ENCODE measurements at regions not wholly inside any gene's neighbourhood (a gene's known extent, or its start where the extent isn't known, plus 50 kb on each side); places are given as distances from the start of the nearest gene placed in this dataset.

DNA sequence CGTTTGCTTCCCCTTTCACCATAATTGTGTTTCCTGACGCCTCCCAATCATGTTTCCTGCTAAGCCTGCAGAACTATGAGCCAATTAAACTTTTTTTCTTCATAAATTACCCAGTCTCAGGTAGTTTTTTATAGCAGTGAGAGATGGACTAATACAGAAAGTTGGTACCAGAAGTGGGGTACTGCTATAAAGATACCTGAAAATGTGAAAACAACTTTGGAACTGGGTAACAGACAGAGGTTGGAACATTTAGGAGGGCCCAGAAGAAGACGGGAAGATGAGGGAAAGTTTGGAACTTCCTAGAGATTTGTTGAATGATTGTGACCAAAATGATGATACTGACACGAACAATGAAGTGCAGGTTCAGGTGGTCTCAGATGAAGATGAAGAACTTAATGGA, 1058.6 kb upstream of the CITED2 start:
- TF ChIP-seq, protein P1, sequence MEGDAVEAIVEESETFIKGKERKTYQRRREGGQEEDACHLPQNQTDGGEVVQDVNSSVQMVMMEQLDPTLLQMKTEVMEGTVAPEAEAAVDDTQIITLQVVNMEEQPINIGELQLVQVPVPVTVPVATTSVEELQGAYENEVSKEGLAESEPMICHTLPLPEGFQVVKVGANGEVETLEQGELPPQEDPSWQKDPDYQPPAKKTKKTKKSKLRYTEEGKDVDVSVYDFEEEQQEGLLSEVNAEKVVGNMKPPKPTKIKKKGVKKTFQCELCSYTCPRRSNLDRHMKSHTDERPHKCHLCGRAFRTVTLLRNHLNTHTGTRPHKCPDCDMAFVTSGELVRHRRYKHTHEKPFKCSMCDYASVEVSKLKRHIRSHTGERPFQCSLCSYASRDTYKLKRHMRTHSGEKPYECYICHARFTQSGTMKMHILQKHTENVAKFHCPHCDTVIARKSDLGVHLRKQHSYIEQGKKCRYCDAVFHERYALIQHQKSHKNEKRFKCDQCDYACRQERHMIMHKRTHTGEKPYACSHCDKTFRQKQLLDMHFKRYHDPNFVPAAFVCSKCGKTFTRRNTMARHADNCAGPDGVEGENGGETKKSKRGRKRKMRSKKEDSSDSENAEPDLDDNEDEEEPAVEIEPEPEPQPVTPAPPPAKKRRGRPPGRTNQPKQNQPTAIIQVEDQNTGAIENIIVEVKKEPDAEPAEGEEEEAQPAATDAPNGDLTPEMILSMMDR (IDR thresholded peaks at IDR 0.05; ENCODE audit: insufficient read depth in 1 of 2, low read depth in 1 of 2, low read length in 1 of 2, severe bottlenecking in 1 of 2, unreplicated experiment in 1 of 2), result no peak
- H3K4me1 Mint-ChIP-seq (ENCODE audit: low read depth, unreplicated experiment), result no peaks in the 10 kb centered on the region

DNA sequence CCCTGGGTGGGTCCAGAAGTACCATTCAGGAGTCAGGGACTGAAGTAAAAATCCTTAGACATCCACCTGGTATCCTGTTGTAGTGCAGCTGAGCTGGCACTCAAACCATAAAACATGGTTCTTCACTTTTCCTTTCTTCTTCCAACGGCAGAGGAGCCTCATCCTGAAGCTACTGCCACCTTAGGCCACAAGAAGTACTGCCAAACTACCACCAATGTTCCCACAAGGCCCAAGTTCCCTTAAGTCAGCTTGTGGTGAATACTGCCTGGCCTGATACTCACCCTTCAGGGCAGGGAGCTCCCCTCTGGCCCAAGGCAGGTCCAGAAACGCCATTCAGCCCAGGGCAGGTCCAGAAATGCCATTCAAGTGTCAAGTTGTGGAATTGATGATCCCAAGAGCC, 1053.4 kb upstream of the CITED2 start:
- ChIA-PET POLR2A (no interaction called here), CTCF (no interaction called here)
- no peaks in the 10 kb centered on the region for H3K36me3 Mint-ChIP-seq (ENCODE audit: insufficient read depth, unreplicated experiment)
- no peaks in the 10 kb centered on the region for H3K4me1 ChIP-seq
- H3K4me1 Mint-ChIP-seq (ENCODE audit: low read depth, unreplicated experiment), result no peaks in the 10 kb centered on the region
- no peak overlapping the region for H3K4me3 Mint-ChIP-seq (ENCODE audit: unreplicated experiment)
- peaks cover 10% of the 10 kb centered on the region for H3K9me3 Mint-ChIP-seq (ENCODE audit: unreplicated experiment)
- H3K27me3 ChIP-seq (replicated peaks; ENCODE audit: control insufficient read depth, insufficient read depth, low read length), result no peaks in the 10 kb centered on the region
- TF ChIP-seq, protein P1 (IDR thresholded peaks at IDR 0.05; ENCODE audit: insufficient read depth in 1 of 2, low read depth in 1 of 2, low read length in 1 of 2, severe bottlenecking in 1 of 2, unreplicated experiment in 1 of 2), result no peak
- no peak overlapping the region for H3K4me3 ChIP-seq (ENCODE audit: low read depth, low read length)
- H3K36me3 ChIP-seq (ENCODE audit: control insufficient read depth, insufficient read depth, low read length), result no peaks in the 10 kb centered on the region
- no TSS peak for BruUV-seq (replicated peaks)
- intact Hi-C loops (cut with micrococcal nuclease; ENCODE audit: unreplicated experiment), result no loop called here
- H3K9me3 ChIP-seq, result no peaks in the 10 kb centered on the region; the same call in 1 of the 2 replicates
- DNase-seq, result peak in 1 of 2 experiments; percentile 8
- H3K27ac Mint-ChIP-seq (ENCODE audit: unreplicated experiment), result no peak overlapping the region
- H3K27me3 Mint-ChIP-seq (ENCODE audit: insufficient read depth, unreplicated experiment), result no peaks in the 10 kb centered on the region

More for the DNA sequence above, 1058.6 kb upstream of the CITED2 start:
- peaks cover 4% of the 10 kb centered on the region; the same call in 1 of the 2 replicates for H3K9me3 ChIP-seq
- Mint-ChIP-seq H3K36me3 (ENCODE audit: insufficient read depth, unreplicated experiment) (no peaks in the 10 kb centered on the region), H3K27me3 (ENCODE audit: insufficient read depth, unreplicated experiment) (no peaks in the 10 kb centered on the region), H3K4me3 (ENCODE audit: unreplicated experiment) (no peak overlapping the region), H3K27ac (ENCODE audit: unreplicated experiment) (no peak overlapping the region), H3K9me3 (ENCODE audit: unreplicated experiment) (peaks cover 41% of the 10 kb centered on the region)
- no peak for DNase-seq
- H3K4me3 ChIP-seq (ENCODE audit: low read depth, low read length), result no peak overlapping the region
- CTCF ChIA-PET, result no interaction called here
- no peaks in the 10 kb centered on the region for H3K36me3 ChIP-seq (ENCODE audit: control insufficient read depth, insufficient read depth, low read length)
- no TSS peak for BruUV-seq (replicated peaks)
- intact Hi-C loops (cut with micrococcal nuclease; ENCODE audit: unreplicated experiment), result no loop called here
- POLR2A ChIA-PET, result no interaction called here
- H3K27me3 ChIP-seq (replicated peaks; ENCODE audit: control insufficient read depth, insufficient read depth, low read length), result no peaks in the 10 kb centered on the region
- no peaks in the 10 kb centered on the region for H3K4me1 ChIP-seq

DNA sequence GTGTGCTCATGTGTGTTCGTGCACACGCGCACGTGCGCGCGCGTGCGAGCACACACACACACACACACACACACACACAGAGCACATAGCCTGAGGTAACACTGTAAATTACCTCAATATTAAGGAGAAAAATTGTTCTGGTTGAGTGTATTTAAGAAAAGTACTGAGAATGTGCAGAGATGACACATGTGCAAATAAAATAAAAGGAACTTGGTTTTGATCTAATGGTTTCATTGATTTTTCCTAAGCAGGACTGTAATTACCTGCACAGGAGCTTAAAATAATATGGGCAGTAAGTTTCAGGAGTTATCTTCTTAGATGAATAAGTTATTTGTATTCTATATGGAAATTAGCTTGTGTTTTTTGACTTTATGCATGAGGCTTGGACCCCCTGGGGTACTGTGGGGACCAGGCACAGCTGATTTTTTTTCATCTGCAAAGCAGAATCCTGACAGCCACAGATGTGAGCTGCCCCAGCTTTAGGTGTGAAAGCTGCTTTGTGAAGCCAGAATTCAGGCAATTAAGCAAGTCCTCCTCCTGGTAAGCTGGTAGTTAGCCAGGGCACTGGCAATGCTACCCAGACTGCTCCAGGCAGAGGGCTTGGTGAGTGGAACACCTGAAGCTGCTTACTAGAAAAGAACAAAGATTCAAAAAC, 1040.6 kb upstream of the CITED2 start:
- Histone ChIP-seq H3K4me1 (no peaks in the 10 kb centered on the region), H3K9me3 (peaks cover 5% of the 10 kb centered on the region; the same call in 1 of the 2 replicates), H3K4me3 (ENCODE audit: low read depth, low read length) (no peak overlapping the region), H3K36me3 (ENCODE audit: control insufficient read depth, insufficient read depth, low read length) (no peaks in the 10 kb centered on the region), H3K27me3 (replicated peaks; ENCODE audit: control insufficient read depth, insufficient read depth, low read length) (no peaks in the 10 kb centered on the region)
- no peaks in the 10 kb centered on the region for H3K4me1 Mint-ChIP-seq (ENCODE audit: low read depth, unreplicated experiment)
- H3K9me3 Mint-ChIP-seq (ENCODE audit: unreplicated experiment), result no peaks in the 10 kb centered on the region
- POLR2A ChIA-PET, result no interaction called here
- BruUV-seq (replicated peaks), result no TSS peak
- H3K27ac Mint-ChIP-seq (ENCODE audit: unreplicated experiment), result no peak overlapping the region
- no peaks in the 10 kb centered on the region for H3K36me3 Mint-ChIP-seq (ENCODE audit: insufficient read depth, unreplicated experiment)
- peaks cover 2% of the 10 kb centered on the region for H3K27me3 Mint-ChIP-seq (ENCODE audit: insufficient read depth, unreplicated experiment)
- TF ChIP-seq, protein P1 (IDR thresholded peaks at IDR 0.05; ENCODE audit: insufficient read depth in 1 of 2, low read depth in 1 of 2, low read length in 1 of 2, severe bottlenecking in 1 of 2, unreplicated experiment in 1 of 2), result no peak
- intact Hi-C loops (cut with micrococcal nuclease; ENCODE audit: unreplicated experiment), result no loop called here
- CTCF ChIA-PET, result no interaction called here
- DNase-seq, result no peak
- H3K4me3 Mint-ChIP-seq (ENCODE audit: unreplicated experiment), result no peak overlapping the region
